ENCODE measurements at regions not wholly inside any gene's neighbourhood (a gene's known extent, or its start where the extent isn't known, plus 50 kb on each side); places are given as distances from the start of the nearest gene placed in this dataset.
"Not testable (repeated sequence)": the region's sequence is repeated elsewhere in the genome, so short reads cannot be mapped to it uniquely, and the experiment has no call there.

GRCh38 chr3:193001113-193001512 lies 83.5 kb upstream of the MB21D2 start:
- not testable (repeated sequence) for TF ChIP-seq CTCF (IDR thresholded peaks at IDR 0.05; ENCODE audit: low read depth, low read length); EZH2phosphoT487 (IDR thresholded peaks at IDR 0.05; ENCODE audit: low read depth)
